ENCODE measurements at regions not wholly inside any gene's neighbourhood (a gene's known extent, or its start where the extent isn't known, plus 50 kb on each side); places are given as distances from the start of the nearest gene placed in this dataset.

- TF ChIP-seq POLR2A (IDR thresholded peaks at IDR 0.05; ENCODE audit: low read depth, low read length), result no peak
- TF ChIP-seq CTCF (IDR thresholded peaks at IDR 0.05; ENCODE audit: extremely low read depth in 1 of 2, insufficient read depth in 1 of 2, low read depth in 1 of 2, low read length in 2 of 2), result no peak
- TF ChIP-seq MYC (IDR thresholded peaks at IDR 0.05; ENCODE audit: low read depth, low read length), result no peak
- TF ChIP-seq JUN (IDR thresholded peaks at IDR 0.05; ENCODE audit: borderline replicate concordance, insufficient read depth, insufficient read length, low read depth), result no peak
- TF ChIP-seq POLR2AphosphoS5 (IDR thresholded peaks at IDR 0.05; ENCODE audit: insufficient read depth, low read depth, low read length), result no peak
- TF ChIP-seq EZH2 (IDR thresholded peaks at IDR 0.05; ENCODE audit: borderline replicate concordance, low read depth, low read length, severe bottlenecking), result no peak
Measured at GRCh38 chr13:107076801-107077200, 508.9 kb upstream of the ARGLU1 start.
